Astrocyte of the cerebellum (primary cell): ENCODE measurements at regions not wholly inside any gene's neighbourhood (a gene's known extent, or its start where the extent isn't known, plus 50 kb on each side); places are given as distances from the start of the nearest gene placed in this dataset.
"Not testable (repeated sequence)": the region's sequence is repeated elsewhere in the genome, so short reads cannot be mapped to it uniquely, and the experiment has no call there.

Source experiments
- DNase-seq: peaks from one replicate; pipeline ENCODE4 v3.0.0-alpha.2; 2011; ENCODE audit warnings: low read depth
- H3K4me3 ChIP-seq: 2 replicates; pipeline ENCODE4 v1.5.1; 2011; ENCODE audit warnings: mild to moderate bottlenecking, low read depth, low read length, moderate library complexity
- in situ Hi-C: cut with HindIII; loops from 2 replicates; pipeline ENCODE4 v1.10.0; 2017; ENCODE audit warnings: low sequenced_read_pairs

- DNase-seq, in situ Hi-C loops, H3K4me3 ChIP-seq: not testable (repeated sequence)
These were observed 356.4 kb upstream of the SPATA31A3 start for GRCh38 chr9:67348562-67349423.

- H3K4me3 ChIP-seq, in situ Hi-C loops, DNase-seq: not testable (repeated sequence)
These were observed 355.7 kb upstream of the SPATA31A3 start for GRCh38 chr9:67348094-67348493.

GRCh38 chr9:67339216-67339615, 346.9 kb upstream of the SPATA31A3 start:
- H3K4me3 ChIP-seq, in situ Hi-C loops, DNase-seq: not testable (repeated sequence)

- H3K4me3 ChIP-seq, in situ Hi-C loops, DNase-seq: not testable (repeated sequence)
These were observed 345.9 kb upstream of the SPATA31A3 start for GRCh38 chr9:67338201-67338600.

GRCh38 chr9:67334727-67335572, 342.6 kb upstream of the SPATA31A3 start:
- H3K4me3 ChIP-seq, DNase-seq, in situ Hi-C loops: not testable (repeated sequence)

GRCh38 chr9:67331634-67332033, 339.3 kb upstream of the SPATA31A3 start:
- H3K4me3 ChIP-seq, in situ Hi-C loops, DNase-seq: not testable (repeated sequence)

- in situ Hi-C loops, DNase-seq, H3K4me3 ChIP-seq: not testable (repeated sequence)
These were observed 321.1 kb upstream of the SPATA31A3 start for GRCh38 chr9:67313409-67313808.

- in situ Hi-C loops, H3K4me3 ChIP-seq, DNase-seq: not testable (repeated sequence)
These were observed 320.2 kb upstream of the SPATA31A3 start for GRCh38 chr9:67312504-67312903.

GRCh38 chr9:67307109-67307508, 314.8 kb upstream of the SPATA31A3 start:
- H3K4me3 ChIP-seq, DNase-seq, in situ Hi-C loops: not testable (repeated sequence)

- DNase-seq, in situ Hi-C loops, H3K4me3 ChIP-seq: not testable (repeated sequence)
These were observed 296.4 kb upstream of the SPATA31A3 start for GRCh38 chr9:67288797-67289196.

GRCh38 chr9:67288117-67288735, 295.9 kb upstream of the SPATA31A3 start:
- DNase-seq, H3K4me3 ChIP-seq, in situ Hi-C loops: not testable (repeated sequence)

- H3K4me3 ChIP-seq, in situ Hi-C loops, DNase-seq: not testable (repeated sequence)
These were observed 291.9 kb upstream of the SPATA31A3 start for GRCh38 chr9:67284299-67284698.

- DNase-seq, in situ Hi-C loops, H3K4me3 ChIP-seq: not testable (repeated sequence)
These were observed 289.2 kb upstream of the SPATA31A3 start for GRCh38 chr9:67281574-67281973.

- in situ Hi-C loops, H3K4me3 ChIP-seq, DNase-seq: not testable (repeated sequence)
These were observed 277.3 kb upstream of the SPATA31A3 start for GRCh38 chr9:67269692-67270091.

GRCh38 chr9:67257894-67258293, 265.5 kb upstream of the SPATA31A3 start:
- H3K4me3 ChIP-seq, in situ Hi-C loops, DNase-seq: not testable (repeated sequence)

GRCh38 chr9:67248967-67249366, 256.6 kb upstream of the SPATA31A3 start:
- in situ Hi-C loops, DNase-seq, H3K4me3 ChIP-seq: not testable (repeated sequence)

GRCh38 chr9:67212073-67212472, 219.7 kb upstream of the SPATA31A3 start:
- H3K4me3 ChIP-seq, DNase-seq, in situ Hi-C loops: not testable (repeated sequence)
